ENCODE measurements at regions not wholly inside any gene's neighbourhood (a gene's known extent, or its start where the extent isn't known, plus 50 kb on each side); places are given as distances from the start of the nearest gene placed in this dataset.

- no peak for DNase-seq (ENCODE audit: low spot score)
- TF ChIP-seq CTCF (conservative IDR thresholded peaks at IDR 0.05; ENCODE audit: low read depth): no peak
- no peak overlapping the region for H3K27ac ChIP-seq
- POLR2A ChIA-PET (ENCODE audit: low non-redundant PET): no interaction called here
- CTCF ChIA-PET: no interaction called here
Measured at GRCh38 chrX:107576841-107577240, 51.5 kb upstream of the PRPS1 start.

DNA sequence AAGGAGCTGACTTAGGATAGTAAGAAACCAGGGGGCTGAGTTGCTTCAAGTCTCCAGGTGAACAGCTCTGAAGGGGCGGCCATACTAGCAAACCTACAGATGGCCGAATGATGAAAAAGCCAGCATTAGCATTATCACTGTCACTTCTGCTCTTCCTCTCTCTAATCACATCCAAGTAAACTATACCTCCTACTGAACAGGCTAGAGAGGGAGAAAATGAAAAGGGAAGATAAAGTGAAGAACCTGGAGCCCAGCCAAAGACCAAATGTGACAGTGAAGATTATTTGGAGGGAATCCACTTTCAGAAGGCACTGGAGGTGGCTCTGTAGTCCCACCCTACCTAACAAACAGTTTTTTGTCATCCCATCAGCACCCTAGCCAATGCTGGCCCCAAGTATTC is 50.4 kb upstream of the PRPS1 start:
- no peak for DNase-seq (ENCODE audit: low spot score)
- H3K27ac ChIP-seq: no peak overlapping the region
- TF ChIP-seq CTCF (conservative IDR thresholded peaks at IDR 0.05; ENCODE audit: low read depth): no peak
- ChIA-PET CTCF (interaction anchor here (0.5 kb wide), 1 partner anchor 55 kb away, joined by 4 read pairs; no protein-coding TSS in a partner anchor), POLR2A (ENCODE audit: low non-redundant PET) (no interaction called here)
